Activated T-helper 2 cell treated with anti-CD3 and anti-CD28 coated beads, Interferon-gamma antibody, Interleukin-2, Interleukin-4, amounts not matched to agents 10 μg/mL and 5 μg/mL and 100 μg/mL, durations not matched to agents 14 hours and 24 hours and 36 hours (primary cell): ENCODE measurements at regions not wholly inside any gene's neighbourhood (a gene's known extent, or its start where the extent isn't known, plus 50 kb on each side); places are given as distances from the start of the nearest gene placed in this dataset.

ENCODE experiments used
- DNase-seq: peaks from one replicate; pipeline ENCODE4 v3.0.0; 2021; ENCODE audit warnings: low spot score
- H3K27ac Mint-ChIP-seq: one replicate; pipeline ENCODE4 v1.8.0; 2021; ENCODE audit warnings: mixed read lengths
- H3K27me3 Mint-ChIP-seq: one replicate; pipeline ENCODE4 v1.8.0; 2021; ENCODE audit warnings: low read depth, mixed read lengths
- H3K36me3 Mint-ChIP-seq: one replicate; pipeline ENCODE4 v1.8.0; 2021; ENCODE audit warnings: low read depth, mixed read lengths
- H3K4me1 Mint-ChIP-seq: one replicate; pipeline ENCODE4 v1.8.0; 2021; ENCODE audit warnings: low read depth, mixed read lengths
- H3K4me3 Mint-ChIP-seq: one replicate; pipeline ENCODE4 v1.8.0; 2021; ENCODE audit warnings: low read depth, mild to moderate bottlenecking, moderate library complexity, mixed read lengths
- H3K9me3 Mint-ChIP-seq: one replicate; pipeline ENCODE4 v1.8.0; 2021; ENCODE audit warnings: mixed read lengths
- intact Hi-C: fragments of 100-400 bp; cut with micrococcal nuclease; formaldehyde crosslinking; loops from one replicate; pipeline ENCODE4 v1.15.1; 2023

- DNase-seq: no peak
- Mint-ChIP-seq H3K27me3 (no peaks in the 10 kb centered on the region), H3K27ac (no peak overlapping the region), H3K9me3 (no peaks in the 10 kb centered on the region), H3K36me3 (no peaks in the 10 kb centered on the region), H3K4me3 (no peak overlapping the region), H3K4me1 (no peaks in the 10 kb centered on the region)
- intact Hi-C loops: no loop called here
Observed at GRCh38 chr7:42792841-42793240, 119.0 kb downstream of the C7orf25 start.

- intact Hi-C loops: no loop called here
- H3K9me3 Mint-ChIP-seq: peaks cover 3% of the 10 kb centered on the region
- no peaks in the 10 kb centered on the region for H3K27me3 Mint-ChIP-seq
- no peaks in the 10 kb centered on the region for H3K4me1 Mint-ChIP-seq
- no peak overlapping the region for H3K27ac Mint-ChIP-seq
- H3K36me3 Mint-ChIP-seq: no peaks in the 10 kb centered on the region
- H3K4me3 Mint-ChIP-seq: no peak overlapping the region
- no peak for DNase-seq
Observed at GRCh38 chr7:42790196-42790595, 121.7 kb downstream of the C7orf25 start.

- no peaks in the 10 kb centered on the region for H3K36me3 Mint-ChIP-seq
- H3K27ac Mint-ChIP-seq: no peak overlapping the region
- H3K9me3 Mint-ChIP-seq: peaks cover 8% of the 10 kb centered on the region
- no peaks in the 10 kb centered on the region for H3K27me3 Mint-ChIP-seq
- no peak for DNase-seq
- H3K4me1 Mint-ChIP-seq: no peaks in the 10 kb centered on the region
- H3K4me3 Mint-ChIP-seq: no peak overlapping the region
- intact Hi-C loops: no loop called here
Observed at GRCh38 chr7:42774436-42774835, 137.4 kb downstream of the C7orf25 start.

GRCh38 chr7:42770114-42770513 is 141.8 kb downstream of the C7orf25 start:
- H3K4me1 Mint-ChIP-seq: no peaks in the 10 kb centered on the region
- no peak overlapping the region for H3K4me3 Mint-ChIP-seq
- H3K27me3 Mint-ChIP-seq: no peaks in the 10 kb centered on the region
- H3K27ac Mint-ChIP-seq: no peak overlapping the region
- intact Hi-C loops: no loop called here
- DNase-seq: no peak
- H3K9me3 Mint-ChIP-seq: no peaks in the 10 kb centered on the region
- H3K36me3 Mint-ChIP-seq: no peaks in the 10 kb centered on the region

- Mint-ChIP-seq H3K4me3 (no peak overlapping the region), H3K36me3 (no peaks in the 10 kb centered on the region), H3K4me1 (no peaks in the 10 kb centered on the region), H3K27me3 (no peaks in the 10 kb centered on the region), H3K9me3 (no peaks in the 10 kb centered on the region), H3K27ac (no peak overlapping the region)
- intact Hi-C loops: no loop called here
- DNase-seq: no peak
Observed at GRCh38 chr7:42768045-42768444, 143.8 kb downstream of the C7orf25 start.

GRCh38 chr7:42766782-42767423 is 145.0 kb downstream of the C7orf25 start:
- Mint-ChIP-seq H3K27me3 (no peaks in the 10 kb centered on the region), H3K4me3 (no peak overlapping the region), H3K27ac (no peak overlapping the region), H3K4me1 (no peaks in the 10 kb centered on the region), H3K36me3 (no peaks in the 10 kb centered on the region), H3K9me3 (no peaks in the 10 kb centered on the region)
- intact Hi-C loops: no loop called here
- DNase-seq: no peak

- DNase-seq: no peak
- Mint-ChIP-seq H3K27me3 (no peaks in the 10 kb centered on the region), H3K4me1 (no peaks in the 10 kb centered on the region), H3K36me3 (no peaks in the 10 kb centered on the region), H3K4me3 (no peak overlapping the region), H3K27ac (no peak overlapping the region), H3K9me3 (no peaks in the 10 kb centered on the region)
- intact Hi-C loops: no loop called here
Observed at GRCh38 chr7:42765931-42766330, 145.9 kb downstream of the C7orf25 start.

GRCh38 chr7:42763137-42763551 is 148.7 kb downstream of the C7orf25 start:
- H3K27ac Mint-ChIP-seq: no peak overlapping the region
- H3K4me3 Mint-ChIP-seq: no peak overlapping the region
- DNase-seq: no peak
- no peaks in the 10 kb centered on the region for H3K36me3 Mint-ChIP-seq
- no peaks in the 10 kb centered on the region for H3K4me1 Mint-ChIP-seq
- intact Hi-C loops: no loop called here
- H3K9me3 Mint-ChIP-seq: no peaks in the 10 kb centered on the region
- no peaks in the 10 kb centered on the region for H3K27me3 Mint-ChIP-seq

GRCh38 chr7:42761486-42761885 is 150.4 kb downstream of the C7orf25 start:
- Mint-ChIP-seq H3K4me1 (no peaks in the 10 kb centered on the region), H3K27me3 (no peaks in the 10 kb centered on the region), H3K9me3 (no peaks in the 10 kb centered on the region), H3K4me3 (no peak overlapping the region), H3K36me3 (no peaks in the 10 kb centered on the region), H3K27ac (no peak overlapping the region)
- DNase-seq: no peak
- intact Hi-C loops: no loop called here

- no peak for DNase-seq
- Mint-ChIP-seq H3K9me3 (no peaks in the 10 kb centered on the region), H3K36me3 (no peaks in the 10 kb centered on the region), H3K27ac (no peak overlapping the region), H3K4me1 (no peaks in the 10 kb centered on the region), H3K4me3 (no peak overlapping the region), H3K27me3 (no peaks in the 10 kb centered on the region)
- intact Hi-C loops: no loop called here
Observed at GRCh38 chr7:42758124-42758523, 153.7 kb downstream of the C7orf25 start.

- no peaks in the 10 kb centered on the region for H3K4me1 Mint-ChIP-seq
- H3K36me3 Mint-ChIP-seq: no peaks in the 10 kb centered on the region
- H3K4me3 Mint-ChIP-seq: no peak overlapping the region
- no peak for DNase-seq
- no peak overlapping the region for H3K27ac Mint-ChIP-seq
- intact Hi-C loops: no loop called here
- no peaks in the 10 kb centered on the region for H3K9me3 Mint-ChIP-seq
- H3K27me3 Mint-ChIP-seq: no peaks in the 10 kb centered on the region
Observed at GRCh38 chr7:42756841-42757240, 155.0 kb downstream of the C7orf25 start.

GRCh38 chr7:42753811-42754363 is 158.0 kb downstream of the C7orf25 start:
- Mint-ChIP-seq H3K9me3 (peaks cover 3% of the 10 kb centered on the region), H3K4me1 (no peaks in the 10 kb centered on the region), H3K27ac (no peak overlapping the region), H3K27me3 (no peaks in the 10 kb centered on the region), H3K36me3 (no peaks in the 10 kb centered on the region), H3K4me3 (no peak overlapping the region)
- intact Hi-C loops: no loop called here
- DNase-seq: no peak

- Mint-ChIP-seq H3K36me3 (no peaks in the 10 kb centered on the region), H3K4me1 (no peaks in the 10 kb centered on the region), H3K9me3 (peaks cover 3% of the 10 kb centered on the region), H3K4me3 (no peak overlapping the region), H3K27me3 (no peaks in the 10 kb centered on the region), H3K27ac (no peak overlapping the region)
- intact Hi-C loops: no loop called here
- no peak for DNase-seq
Observed at GRCh38 chr7:42753367-42753766, 158.5 kb downstream of the C7orf25 start.

GRCh38 chr7:42750172-42750571 is 161.7 kb downstream of the C7orf25 start:
- no peak for DNase-seq
- no peak overlapping the region for H3K27ac Mint-ChIP-seq
- H3K36me3 Mint-ChIP-seq: no peaks in the 10 kb centered on the region
- no peak overlapping the region for H3K4me3 Mint-ChIP-seq
- intact Hi-C loops: no loop called here
- no peaks in the 10 kb centered on the region for H3K4me1 Mint-ChIP-seq
- H3K27me3 Mint-ChIP-seq: no peaks in the 10 kb centered on the region
- peaks cover 3% of the 10 kb centered on the region for H3K9me3 Mint-ChIP-seq
